GM18502 (cell line): ENCODE measurements at regions not wholly inside any gene's neighbourhood (a gene's known extent, or its start where the extent isn't known, plus 50 kb on each side); places are given as distances from the start of the nearest gene placed in this dataset.
A peak's percentile ranks its signal among the peaks of the same experiment; 100 is the strongest.

Experiments
- ATAC-seq: cut with Tn5 transposase; IDR thresholded peaks from one replicate; pipeline ENCODE4 v1.9.1; 2021; ENCODE audit warnings: mild to moderate bottlenecking; ENCODE audit not compliant: unreplicated experiment, poor library complexity

DNA sequence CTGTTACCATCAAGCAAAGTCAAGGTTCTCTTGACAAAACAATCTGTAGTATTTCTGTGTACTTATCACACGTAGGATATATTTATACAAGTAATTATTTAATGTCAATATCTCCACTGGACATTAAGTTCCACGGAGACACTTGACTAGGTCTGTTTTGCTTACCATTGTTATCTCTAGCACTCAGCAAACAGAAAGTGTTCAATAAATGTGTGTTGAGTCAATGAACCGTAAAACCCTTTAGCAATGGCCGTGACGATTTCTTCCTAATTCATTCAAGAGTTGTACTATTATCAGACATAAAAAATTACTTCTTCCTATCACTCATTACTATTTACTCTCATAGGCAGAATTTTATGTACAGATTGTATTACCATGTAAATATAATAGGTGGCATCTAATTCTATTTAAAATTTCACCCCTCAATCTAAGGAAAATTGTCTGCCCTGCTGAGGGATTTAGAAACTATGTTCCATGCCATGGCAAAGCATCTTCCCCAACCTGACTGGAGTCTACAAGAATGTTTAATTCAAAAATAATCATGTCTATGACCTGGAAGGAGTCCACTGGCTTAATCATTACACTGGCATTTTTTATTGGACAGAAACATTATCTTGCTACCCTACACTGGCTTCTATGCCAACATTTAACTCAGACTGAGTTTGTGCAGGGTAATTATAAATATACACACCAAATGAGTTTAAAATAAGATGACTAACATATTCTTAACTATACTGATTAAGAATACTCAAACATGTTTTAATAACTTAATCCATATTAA is 301.9 kb downstream of the ZEB2 start:
- no peak for ATAC-seq

GRCh38 chr2:144215701-144216675 is 303.9 kb downstream of the ZEB2 start:
- peak; percentile 64 for ATAC-seq

GRCh38 chr2:144215207-144215606 is 304.7 kb downstream of the ZEB2 start:
- ATAC-seq = no peak

- peak; percentile 83 for ATAC-seq
Measured at GRCh38 chr2:144213797-144214196, 306.1 kb downstream of the ZEB2 start.

- no peak for ATAC-seq
Measured at GRCh38 chr2:144211826-144212225, 308.1 kb downstream of the ZEB2 start.

DNA sequence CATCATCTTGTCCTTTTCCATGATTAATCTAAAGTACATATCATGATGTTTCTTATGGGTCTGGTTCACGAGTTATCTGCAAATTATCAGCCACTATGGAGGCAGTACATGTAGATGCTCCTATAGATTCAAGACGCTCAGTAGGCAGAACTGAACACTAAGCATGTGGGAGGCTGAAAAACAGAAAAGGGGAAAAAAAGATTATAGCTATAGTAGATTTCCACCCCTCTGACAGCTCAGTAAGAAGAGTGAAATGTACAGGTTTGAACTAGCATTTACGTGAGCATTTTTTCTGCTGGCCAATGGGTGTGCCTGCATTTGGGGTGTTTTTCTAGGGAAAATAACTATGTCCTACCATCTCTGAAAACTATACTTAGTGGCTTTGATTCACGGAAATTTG is 308.9 kb downstream of the ZEB2 start:
- no peak for ATAC-seq

DNA sequence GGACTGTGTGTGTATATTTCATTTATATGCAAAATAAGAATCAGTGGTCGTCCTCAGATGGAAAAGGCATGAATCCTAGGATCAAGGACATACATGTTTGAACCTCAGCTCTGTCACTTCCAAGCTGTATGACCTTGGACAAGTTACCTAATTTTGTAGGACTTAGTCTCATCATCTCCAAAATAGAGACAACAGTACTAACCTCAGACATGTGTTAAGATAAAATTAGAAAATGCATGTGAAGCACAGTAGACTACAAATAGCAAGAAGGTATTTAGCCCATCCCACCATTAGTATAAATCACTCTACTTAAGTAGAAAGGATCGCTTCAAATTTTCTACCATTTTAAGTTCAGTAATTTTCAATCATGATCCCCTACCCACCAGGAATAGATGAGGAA is 309.8 kb downstream of the ZEB2 start:
- no peak for ATAC-seq

DNA sequence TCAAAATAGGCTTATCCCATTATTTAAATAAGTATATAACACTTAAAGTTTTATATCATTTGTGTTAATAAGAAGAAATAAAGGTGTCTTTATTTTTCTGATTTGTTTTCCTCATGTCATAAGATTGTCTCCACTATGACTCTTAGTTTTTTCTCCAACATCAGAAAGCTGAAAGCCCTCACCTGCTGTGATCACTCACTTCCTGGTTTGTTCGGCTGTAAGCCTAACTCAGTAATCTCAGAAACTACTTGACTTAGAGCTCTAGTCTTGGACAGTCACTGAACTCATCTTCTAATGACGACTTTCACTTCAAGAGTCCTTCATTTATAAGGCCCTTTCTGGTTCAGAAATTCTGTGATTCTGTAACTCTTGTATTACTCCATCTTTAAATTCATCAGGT is 311.0 kb downstream of the ZEB2 start:
- no peak for ATAC-seq

GRCh38 chr2:144206019-144206418 is 313.9 kb downstream of the ZEB2 start:
- ATAC-seq = no peak

GRCh38 chr2:144201868-144202468 is 318.0 kb downstream of the ZEB2 start:
- ATAC-seq = no peak

DNA sequence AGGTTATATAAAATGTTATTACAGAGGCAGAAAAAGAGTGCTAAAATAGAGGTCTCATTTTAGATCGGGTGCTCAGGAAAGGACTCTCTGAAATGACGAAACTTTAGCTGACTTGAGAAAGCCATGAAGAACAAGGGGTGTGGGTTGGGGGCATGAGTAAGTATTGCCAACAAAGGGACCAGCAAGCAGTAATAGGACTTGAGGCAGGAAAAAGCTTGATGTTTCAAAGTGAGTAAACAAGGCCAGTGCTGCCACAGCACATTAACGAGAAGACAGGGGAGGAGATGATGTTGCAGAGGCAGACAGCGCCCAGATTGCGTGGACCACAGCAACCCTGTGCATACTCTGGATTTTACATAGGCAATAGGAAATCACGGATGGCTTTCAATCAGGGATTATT is 318.8 kb downstream of the ZEB2 start:
- ATAC-seq = no peak

- ATAC-seq = no peak
Measured at GRCh38 chr2:144198116-144198515, 321.8 kb downstream of the ZEB2 start.

DNA sequence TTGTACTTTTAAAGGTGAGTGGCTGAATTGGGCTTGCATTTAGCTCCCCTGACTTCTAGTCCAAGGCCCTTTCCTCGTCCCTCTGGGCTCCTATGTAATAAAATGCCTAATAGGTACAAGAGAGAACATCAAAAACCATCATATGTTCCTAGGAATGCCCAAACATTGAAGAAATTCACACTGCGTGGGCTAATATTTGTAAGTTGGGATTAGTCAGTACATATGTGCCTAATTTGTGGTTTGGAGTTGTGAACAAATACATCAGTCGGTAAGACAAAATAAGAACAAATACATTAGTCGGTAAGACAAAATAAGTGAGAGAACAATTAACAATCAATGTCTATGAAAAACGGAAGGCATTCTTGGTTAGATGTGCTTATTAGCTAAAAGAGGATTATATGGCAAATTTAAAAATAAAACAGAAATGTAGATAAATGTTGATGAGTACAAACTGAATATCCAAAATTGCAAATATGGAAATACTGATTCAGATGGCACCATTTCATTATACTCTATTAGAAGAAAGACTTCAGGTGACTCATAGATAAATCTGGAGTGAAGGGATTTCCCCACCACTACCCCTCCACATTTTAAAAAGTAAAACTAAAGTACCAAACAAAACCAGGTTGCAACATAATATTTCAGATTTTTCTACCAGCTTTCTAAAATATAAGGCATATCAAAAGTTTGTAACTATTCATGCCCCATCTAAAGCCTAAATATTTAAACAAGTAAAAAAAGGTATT is 325.4 kb downstream of the ZEB2 start:
- no peak for ATAC-seq

GRCh38 chr2:144190908-144191605 is 328.9 kb downstream of the ZEB2 start:
- ATAC-seq = no peak

DNA sequence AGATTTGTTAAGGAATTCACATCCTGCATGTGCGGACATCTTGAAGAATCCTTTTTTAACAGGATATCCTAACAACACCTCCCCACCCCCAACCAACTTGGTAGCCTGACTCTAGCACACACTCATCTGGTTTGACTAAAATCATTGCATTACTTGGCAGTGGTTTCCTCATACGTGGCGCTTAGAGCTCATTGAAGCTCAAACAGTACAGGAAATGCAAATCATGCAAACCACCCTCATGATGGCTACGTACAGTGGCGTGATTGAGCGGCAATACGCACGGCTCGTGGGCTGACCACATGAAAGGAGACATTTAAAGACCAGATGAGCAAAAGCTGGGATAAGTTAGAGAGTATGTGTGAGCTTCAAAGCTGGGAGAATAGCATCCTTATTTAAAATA is 336.2 kb downstream of the ZEB2 start:
- ATAC-seq = peak; percentile 98

DNA sequence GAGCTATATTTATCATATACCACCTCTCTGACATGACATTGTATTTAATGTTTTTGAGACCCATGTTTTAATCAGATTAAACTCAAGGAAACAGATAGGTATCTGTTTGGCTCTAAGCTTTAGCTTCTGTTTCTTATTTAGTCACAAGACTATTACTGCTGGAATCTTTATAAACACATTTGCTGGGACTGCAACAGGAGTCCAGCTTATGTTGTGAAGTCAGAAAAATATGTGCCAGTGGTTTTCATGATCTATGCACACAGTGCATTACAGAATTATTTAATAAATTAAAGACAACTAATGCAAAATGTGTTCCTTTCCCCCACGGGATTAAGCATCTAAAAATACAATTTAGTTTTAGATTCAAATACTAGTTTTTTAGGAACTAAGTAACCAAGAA is 338.9 kb downstream of the ZEB2 start:
- ATAC-seq = no peak

DNA sequence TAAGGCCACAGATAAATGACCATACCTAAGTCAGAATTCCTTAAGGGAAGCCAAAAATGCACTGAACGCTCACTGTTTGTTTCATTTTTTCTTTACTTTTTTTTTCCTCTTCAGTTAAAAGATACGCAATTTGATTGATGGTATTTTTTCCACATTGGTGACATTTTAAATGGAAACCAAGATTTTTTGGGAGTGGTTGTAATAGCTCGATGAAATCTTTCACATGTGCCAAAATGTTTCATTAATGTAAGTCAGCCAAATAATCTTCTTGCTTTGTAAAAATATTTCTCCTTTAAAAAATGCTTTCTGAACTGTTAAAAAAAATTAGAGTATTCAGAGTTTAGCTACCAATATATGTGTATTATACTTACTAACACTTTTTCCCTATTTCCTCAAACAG is 339.8 kb downstream of the ZEB2 start:
- no peak for ATAC-seq

GRCh38 chr2:144170179-144170578 is 349.7 kb downstream of the ZEB2 start:
- no peak for ATAC-seq

DNA sequence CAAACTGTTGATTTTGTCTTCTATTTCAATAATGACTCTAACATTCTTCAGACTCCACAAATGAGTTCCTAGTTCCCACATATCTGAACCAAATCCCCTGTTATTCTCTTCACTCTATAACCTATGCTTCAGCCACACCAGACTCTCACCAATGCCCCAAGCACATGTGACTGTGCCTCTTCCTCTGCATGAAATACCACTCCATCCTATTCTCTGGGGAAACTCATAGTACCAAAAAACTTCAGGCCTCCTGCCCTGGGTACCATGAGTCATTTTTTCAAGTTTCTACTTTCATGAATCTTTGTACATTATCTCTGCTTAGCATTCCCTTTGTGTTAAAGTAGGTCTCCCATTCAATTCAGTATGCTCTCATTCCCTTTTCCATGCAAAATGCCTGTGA is 353.2 kb downstream of the ZEB2 start:
- no peak for ATAC-seq
